Small intestine (tissue), 7 donors: ENCODE measurements at regions not wholly inside any gene's neighbourhood (a gene's known extent, or its start where the extent isn't known, plus 50 kb on each side); places are given as distances from the start of the nearest gene placed in this dataset.
"Not testable (repeated sequence)": the region's sequence is repeated elsewhere in the genome, so short reads cannot be mapped to it uniquely, and the experiment has no call there.

Experiments used
- DNase-seq, 2 donors: peaks; one replicate each; pipeline versions ENCODE4 v3.0.0 to v3.0.0-alpha.2; 2013
- FAIRE-seq: peaks from 2 replicates; lab custom pipeline; 2012; peaks lifted over from hg19 to GRCh38; lab: Jason Lieb, UNC
- H3K27ac ChIP-seq, 3 donors: one replicate each; pipeline ENCODE4 v1.5.1; 2013; ENCODE audit warnings: low read length in 2 of 3, mild to moderate bottlenecking in 2 of 3, control low read depth in 1 of 3, inconsistent platforms in 1 of 3, low read depth in 1 of 3, moderate library complexity in 1 of 3
- H3K27me3 ChIP-seq, 3 donors: one replicate each; pipeline ENCODE4 v1.6.1; 2013; ENCODE audit warnings: low read length in 3 of 3, inconsistent platforms in 1 of 3; ENCODE audit not compliant: control insufficient read depth in 3 of 3, insufficient read depth in 3 of 3
- H3K36me3 ChIP-seq, 3 donors: one replicate each; pipeline ENCODE4 v1.6.1; 2013; ENCODE audit warnings: low read length in 3 of 3, inconsistent platforms in 1 of 3, low read depth in 1 of 3, mild to moderate bottlenecking in 1 of 3, moderate library complexity in 1 of 3; ENCODE audit not compliant: control insufficient read depth in 3 of 3, insufficient read depth in 2 of 3
- H3K4me1 ChIP-seq, 3 donors: one replicate each; pipeline ENCODE4 v1.6.1; 2013; ENCODE audit warnings: low read length in 2 of 3, inconsistent platforms in 1 of 3, low read depth in 1 of 3, mild to moderate bottlenecking in 1 of 3, moderate library complexity in 1 of 3; ENCODE audit not compliant: control insufficient read depth in 3 of 3, insufficient read depth in 2 of 3
- H3K4me3 ChIP-seq, 3 donors: one replicate each; pipeline ENCODE4 v1.5.1; 2013; ENCODE audit warnings: low read length in 3 of 3, control low read depth in 1 of 3, inconsistent platforms in 1 of 3, low read depth in 1 of 3, mild to moderate bottlenecking in 1 of 3, moderate library complexity in 1 of 3
- H3K9me3 ChIP-seq, 2 donors: one replicate each; pipeline ENCODE4 v1.6.1; 2013; ENCODE audit warnings: low read depth in 1 of 2, low read length in 1 of 2; ENCODE audit not compliant: control insufficient read depth in 2 of 2, insufficient read depth in 1 of 2
- WGBS, 3 donors: extraction: QIAGEN DNeasy Blood & Tissue Kit; methylation state at CpG; one replicate each; pipeline ENCODE4 v1.1.7; 2013; 5-methylcytosine and 5-hydroxymethylcytosine counted together
- donor health status: healthy with polysubstance abuse.
- donor health status: control.
- donor health status: control.
- donor health status: Bipolar disorder and iron deficiency.
- donor health status: healthy.

- H3K4me1 ChIP-seq = no peaks in the 10 kb centered on the region
- H3K4me3 ChIP-seq = no peak overlapping the region
- DNase-seq (no peak), FAIRE-seq (no peak)
- 54 to 62% (median 59%) methylated on average over 3 of the region's 3 CpGs for WGBS, 3 donors
- H3K36me3 ChIP-seq = no peaks in the 10 kb centered on the region
- H3K27ac ChIP-seq = no peak overlapping the region
- no peaks in the 10 kb centered on the region for H3K27me3 ChIP-seq
- peaks cover 0 to 9% of the 10 kb centered on the region in 2 donors for H3K9me3 ChIP-seq
Measured at GRCh38 chr10:23630885-23631284, 192.0 kb downstream of the OTUD1 start.

DNA sequence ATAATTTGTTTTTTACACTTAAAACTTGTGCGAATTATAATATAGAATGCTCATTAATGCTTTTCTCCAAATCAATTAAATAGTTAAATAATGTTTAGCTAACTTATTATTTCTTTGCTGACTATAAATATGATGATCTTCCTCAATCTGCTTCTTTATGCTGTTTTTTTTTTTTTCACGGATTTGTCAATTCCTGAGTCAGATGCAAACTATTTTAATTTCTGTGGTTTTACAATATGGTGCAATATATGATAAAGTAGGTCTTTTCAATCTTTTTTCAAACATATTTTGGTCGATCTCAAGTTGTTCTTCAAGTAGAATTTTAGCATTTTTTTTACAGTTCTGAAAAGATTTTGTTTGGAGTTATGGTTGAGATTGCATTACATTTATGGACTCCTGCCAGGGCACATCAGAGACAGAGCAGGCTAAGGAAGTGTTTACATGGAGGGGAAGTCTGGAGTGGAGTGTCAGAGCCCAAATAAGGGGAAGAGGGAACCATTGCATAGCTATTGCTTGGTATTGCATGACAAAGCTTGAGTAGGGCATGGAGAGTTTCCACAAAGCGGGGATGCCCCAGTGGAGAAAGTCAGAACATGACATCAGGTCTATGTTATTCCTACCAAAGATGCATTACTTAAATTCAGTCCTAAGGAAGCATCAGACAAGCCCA lies 204.4 kb downstream of the OTUD1 start:
- Histone ChIP-seq H3K36me3 (no peaks in the 10 kb centered on the region), H3K4me1 (no peaks in the 10 kb centered on the region), H3K27me3 (no peaks in the 10 kb centered on the region), H3K9me3 (no peaks in the 10 kb centered on the region), H3K27ac (no peak overlapping the region), H3K4me3 (no peak overlapping the region)
- WGBS, 3 donors = 52 to 73% (median 70%) methylated on average over 4 of the region's 4 CpGs
- DNase-seq (peak in 1 of 2 donors; percentile 3), FAIRE-seq (peak; percentile 77)

- H3K4me1 ChIP-seq = no peaks in the 10 kb centered on the region
- H3K4me3 ChIP-seq = no peak overlapping the region
- H3K36me3 ChIP-seq = no peaks in the 10 kb centered on the region
- H3K27me3 ChIP-seq = no peaks in the 10 kb centered on the region
- no peak for FAIRE-seq
- no peak overlapping the region for H3K27ac ChIP-seq
- no peaks in the 10 kb centered on the region for H3K9me3 ChIP-seq
- DNase-seq = no peak
- WGBS, 3 donors = 39 to 67% (median 51%) methylated on average over 2 of the region's 2 CpGs
Measured at GRCh38 chr10:23648618-23649017, 209.7 kb downstream of the OTUD1 start.

DNA sequence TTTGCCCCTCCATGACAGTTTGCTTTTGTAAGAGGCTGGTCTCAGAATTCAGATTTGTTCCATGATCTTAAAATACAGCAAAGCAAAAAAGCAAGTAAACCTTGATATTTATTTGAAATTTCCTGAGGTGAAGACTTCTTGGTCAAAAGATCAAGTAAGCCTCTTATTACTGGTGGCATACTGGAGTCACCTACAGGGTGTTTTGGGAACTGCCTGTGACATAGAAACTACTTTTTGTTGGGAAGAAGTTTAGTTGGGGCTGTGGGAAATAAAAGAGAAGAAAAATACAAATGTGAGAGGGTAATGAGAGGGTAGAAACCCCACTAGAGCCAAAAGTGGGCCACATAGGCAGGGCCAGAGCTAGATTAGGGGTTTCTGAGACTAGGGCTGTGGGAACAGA lies 217.9 kb downstream of the OTUD1 start:
- Histone ChIP-seq H3K27me3 (no peaks in the 10 kb centered on the region), H3K4me3 (no peak overlapping the region), H3K4me1 (no peaks in the 10 kb centered on the region), H3K9me3 (no peaks in the 10 kb centered on the region), H3K27ac (no peak overlapping the region), H3K36me3 (no peaks in the 10 kb centered on the region)
- FAIRE-seq (no peak), DNase-seq (no peak)

DNA sequence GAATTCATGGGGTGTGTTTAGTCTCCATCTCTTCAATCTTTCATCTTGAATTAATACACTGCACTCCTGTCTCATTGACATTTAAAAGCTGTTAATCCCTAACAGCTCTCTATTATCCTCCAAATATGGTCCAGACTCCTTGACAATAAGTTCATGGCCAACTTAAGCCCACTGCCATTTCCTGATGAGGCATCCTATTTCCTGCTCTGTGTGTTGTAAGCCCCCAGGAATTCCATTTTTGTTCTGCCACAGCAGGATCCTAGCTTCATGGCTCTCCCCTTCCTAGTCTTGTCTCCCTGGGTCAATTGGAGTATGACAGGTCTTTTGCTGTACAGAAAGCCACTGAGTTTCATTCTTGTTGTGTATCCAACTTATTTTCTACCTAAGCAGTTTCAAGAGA lies 218.8 kb downstream of the OTUD1 start:
- no peaks in the 10 kb centered on the region for H3K36me3 ChIP-seq
- H3K27me3 ChIP-seq = no peaks in the 10 kb centered on the region
- no peak for FAIRE-seq

DNA sequence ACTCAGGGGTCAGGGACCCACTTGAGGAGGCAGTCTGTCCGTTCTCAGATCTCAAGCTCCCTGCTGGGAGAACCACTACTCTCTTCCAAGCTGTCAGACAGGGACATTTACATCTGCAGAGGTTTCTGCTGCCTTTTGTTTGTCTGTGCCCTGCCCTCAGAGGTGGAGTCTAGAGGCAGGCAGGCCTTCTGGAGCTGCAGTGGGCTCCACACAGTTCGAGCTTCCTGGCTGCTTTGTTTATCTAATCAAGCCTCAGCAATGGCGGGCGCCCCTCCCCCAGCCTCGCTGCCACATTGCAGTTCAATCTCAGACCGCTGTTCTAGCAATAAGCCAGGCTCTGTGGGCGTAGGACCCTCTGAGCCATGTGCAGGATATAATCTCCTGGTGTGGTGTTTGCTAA lies 233.0 kb downstream of the OTUD1 start:
- H3K36me3 ChIP-seq, H3K27ac ChIP-seq, FAIRE-seq, H3K4me1 ChIP-seq, H3K4me3 ChIP-seq, DNase-seq, H3K9me3 ChIP-seq, H3K27me3 ChIP-seq: not testable (repeated sequence)
- 65 to 68% (median 66%) methylated on average over 7 of the region's 7 CpGs for WGBS, 3 donors

More for the DNA sequence above, 218.8 kb downstream of the OTUD1 start:
- no peaks in the 10 kb centered on the region for H3K4me1 ChIP-seq
- H3K27ac ChIP-seq = no peak overlapping the region
- no peak for DNase-seq
- H3K9me3 ChIP-seq = no peaks in the 10 kb centered on the region
- H3K4me3 ChIP-seq = no peak overlapping the region

GRCh38 chr10:23675585-23675984 lies 236.7 kb downstream of the OTUD1 start:
- no peaks in the 10 kb centered on the region for H3K36me3 ChIP-seq
- H3K4me1 ChIP-seq = no peaks in the 10 kb centered on the region
- no peaks in the 10 kb centered on the region for H3K9me3 ChIP-seq
- H3K4me3 ChIP-seq = no peak overlapping the region
- FAIRE-seq = no peak
- WGBS, 3 donors = 71 to 81% (median 74%) methylated on average over 2 of the region's 2 CpGs
- no peak overlapping the region for H3K27ac ChIP-seq
- DNase-seq = no peak
- no peaks in the 10 kb centered on the region for H3K27me3 ChIP-seq

DNA sequence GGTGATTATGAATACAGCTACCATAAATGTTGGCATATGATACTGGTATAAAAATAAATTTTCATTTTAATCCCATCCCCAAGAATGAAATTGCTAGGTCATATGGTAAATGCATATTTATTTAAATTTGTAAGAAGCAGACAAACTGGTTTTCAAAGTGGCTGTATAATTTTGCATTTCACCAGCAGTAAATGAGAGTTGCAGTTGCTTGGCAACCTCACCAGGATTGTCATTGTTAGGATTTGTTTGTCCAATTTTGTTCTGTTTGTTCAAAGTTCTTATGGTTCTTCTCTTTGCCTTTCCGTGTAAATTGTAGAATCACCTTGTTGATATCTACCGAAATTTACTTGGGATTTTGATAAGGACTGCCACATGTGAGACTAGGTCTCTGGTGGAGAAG lies 237.4 kb downstream of the OTUD1 start:
- no peak for FAIRE-seq
- 23 to 58% (median 23%) methylated on average over 2 of the region's 2 CpGs for WGBS, 3 donors

GRCh38 chr10:23686722-23687121 lies 247.8 kb downstream of the OTUD1 start:
- whole genome bisulfite sequencing, 3 donors = 53 to 64% (median 59%) methylated on average over 5 of the region's 5 CpGs
- DNase-seq = no peak
- no peak for FAIRE-seq
- Histone ChIP-seq H3K27me3 (peaks cover 0 to 3% (median 0%) of the 10 kb centered on the region in 3 donors), H3K4me3 (no peak overlapping the region), H3K9me3 (no peaks in the 10 kb centered on the region), H3K27ac (no peak overlapping the region), H3K4me1 (no peaks in the 10 kb centered on the region), H3K36me3 (no peaks in the 10 kb centered on the region)

More for the DNA sequence above, 237.4 kb downstream of the OTUD1 start:
- Histone ChIP-seq H3K36me3 (no peaks in the 10 kb centered on the region), H3K27ac (no peak overlapping the region), H3K4me3 (no peak overlapping the region), H3K4me1 (no peaks in the 10 kb centered on the region), H3K9me3 (no peaks in the 10 kb centered on the region), H3K27me3 (no peaks in the 10 kb centered on the region)
- DNase-seq = no peak
